HG02870 (cell line): ENCODE measurements at regions not wholly inside any gene's neighbourhood (a gene's known extent, or its start where the extent isn't known, plus 50 kb on each side); places are given as distances from the start of the nearest gene placed in this dataset.
A peak's percentile ranks its signal among the peaks of the same experiment; 100 is the strongest.
"Not testable (repeated sequence)": the region's sequence is repeated elsewhere in the genome, so short reads cannot be mapped to it uniquely, and the experiment has no call there.

Source experiments
- ATAC-seq: cut with Tn5 transposase; IDR thresholded peaks from one replicate; pipeline ENCODE4 v1.9.1; 2021; ENCODE audit warnings: mild to moderate bottlenecking, moderate library complexity; ENCODE audit not compliant: unreplicated experiment

DNA sequence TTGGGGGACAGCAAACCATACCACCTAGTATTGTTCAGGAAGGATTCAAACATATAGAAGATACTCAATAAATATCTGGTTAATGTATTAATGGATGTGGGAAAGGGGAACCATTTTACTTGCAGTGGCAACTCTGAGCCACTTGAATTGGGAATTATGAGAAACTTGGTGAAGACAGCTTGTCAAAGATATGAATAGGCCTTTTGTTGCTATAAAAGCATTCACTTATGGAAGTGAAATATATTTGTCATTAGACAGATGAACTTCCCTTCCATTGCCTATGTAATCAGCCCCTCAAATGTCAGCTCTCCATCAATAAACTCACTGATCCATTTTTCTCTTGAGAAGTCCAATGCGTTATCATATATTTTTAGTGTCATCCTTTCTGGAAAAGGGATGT is 56.1 kb downstream of the GPR85 start:
- ATAC-seq = no peak

DNA sequence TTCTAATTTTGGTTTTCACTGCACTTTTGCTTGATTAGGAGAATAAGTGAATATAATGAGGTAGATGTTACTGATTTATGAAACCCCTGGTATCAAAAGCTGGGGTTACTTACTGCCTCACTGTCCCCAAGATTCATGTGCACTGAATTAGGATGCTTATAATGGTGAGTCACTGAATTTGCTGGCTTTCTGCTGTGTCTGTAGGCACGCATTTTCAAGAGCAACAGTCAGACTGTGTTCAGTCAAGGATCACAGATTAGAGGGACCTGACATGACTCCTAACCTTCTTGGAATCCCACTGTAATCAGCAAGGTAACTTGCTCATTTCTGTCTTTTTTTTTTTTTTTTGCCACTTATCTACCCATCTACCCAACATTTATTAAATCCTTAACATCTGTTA is 59.7 kb downstream of the GPR85 start:
- no peak for ATAC-seq

DNA sequence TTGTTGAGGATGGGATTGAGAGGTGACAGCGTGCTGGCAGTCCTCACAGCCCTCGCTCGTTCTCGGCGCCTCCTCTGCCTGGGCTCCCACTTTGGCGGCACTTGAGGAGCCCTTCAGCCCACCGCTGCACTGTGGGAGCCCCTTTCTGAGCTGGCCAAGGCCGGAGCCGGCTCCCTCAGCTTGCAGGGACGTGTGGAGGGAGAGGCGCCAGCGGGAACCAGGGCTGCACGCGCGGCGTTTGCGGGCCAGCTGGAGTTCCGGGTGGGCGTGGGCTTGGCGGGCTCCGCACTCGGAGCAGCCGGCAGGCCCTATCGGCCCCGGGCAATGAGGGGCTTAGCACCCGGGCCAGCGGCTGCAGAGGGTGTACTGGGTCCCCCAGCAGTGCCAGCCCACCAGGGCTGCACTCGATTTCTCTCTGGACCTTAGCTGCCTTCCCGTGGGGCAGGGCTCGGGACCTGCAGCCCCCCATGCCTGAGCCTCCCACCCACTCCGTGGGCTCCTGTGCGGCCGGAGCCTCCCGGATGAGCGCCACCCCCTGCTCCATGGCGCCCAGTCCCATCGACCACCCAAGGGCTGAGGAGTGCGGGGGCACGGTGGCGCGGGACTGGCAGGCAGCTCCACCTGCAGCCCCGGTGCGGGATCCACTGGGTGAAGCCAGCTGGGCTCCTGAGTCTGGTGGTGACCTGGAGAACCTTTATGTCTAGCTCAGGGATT is 69.3 kb downstream of the GPR85 start:
- not testable (repeated sequence) for ATAC-seq

DNA sequence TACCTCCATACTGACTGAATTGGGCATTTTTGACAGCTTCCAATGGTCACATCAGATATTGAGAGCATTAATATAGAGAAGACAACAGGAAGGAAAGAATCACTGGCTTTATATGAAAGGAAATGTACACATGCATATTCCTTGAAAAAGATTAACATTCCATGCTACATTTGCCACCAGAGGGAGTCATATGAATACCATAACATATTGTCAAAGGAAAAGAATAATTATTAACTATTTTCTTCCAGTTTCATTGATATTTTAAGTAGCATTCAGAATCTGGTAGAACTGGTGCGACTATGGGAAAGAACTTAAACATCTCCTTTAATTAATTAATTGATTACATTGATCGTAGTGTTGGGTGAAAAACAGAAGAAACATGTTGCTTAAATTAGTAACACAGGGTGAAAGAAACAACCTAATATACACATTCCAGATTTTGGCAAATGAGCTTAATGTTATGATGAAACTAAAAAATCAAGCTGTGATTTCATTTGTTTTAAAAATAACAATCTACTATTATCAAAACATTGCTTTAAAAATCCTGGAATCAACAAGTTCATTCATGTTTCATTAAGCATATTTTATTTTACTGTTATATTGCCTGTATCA is 71.5 kb downstream of the GPR85 start:
- no peak for ATAC-seq

DNA sequence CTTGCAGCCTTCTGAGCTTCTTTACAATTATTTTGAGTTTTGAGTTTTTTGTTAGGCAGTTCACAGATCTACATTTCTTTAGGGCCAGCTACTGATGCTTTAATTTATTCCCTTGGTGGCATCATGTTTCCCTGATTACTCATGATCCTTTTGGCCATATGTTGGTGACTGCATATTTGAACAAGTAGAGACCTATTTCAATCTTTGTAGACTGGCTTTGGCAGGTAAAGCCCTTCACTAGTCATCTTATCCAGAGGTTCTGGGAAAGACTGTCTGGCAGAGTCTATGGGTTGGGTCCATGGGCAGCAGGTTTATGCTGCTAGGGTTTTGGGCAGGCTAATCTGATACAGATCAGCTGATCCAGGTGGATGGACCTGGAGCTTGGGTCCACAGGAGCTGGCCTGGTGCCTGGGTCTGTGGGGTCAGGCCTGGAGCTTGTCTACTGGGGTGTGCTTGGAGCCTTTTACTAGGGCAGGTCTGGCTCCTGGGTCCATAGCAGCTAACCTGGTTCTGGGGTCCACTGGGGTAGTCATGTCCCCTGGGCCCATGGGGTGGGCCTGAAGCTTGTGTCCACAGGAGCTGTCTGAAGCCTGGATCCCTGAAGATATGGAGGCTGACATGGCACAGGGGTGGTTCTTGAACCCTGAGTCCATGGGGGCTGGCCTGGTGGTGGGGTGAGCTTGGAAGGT is 72.7 kb downstream of the GPR85 start:
- ATAC-seq = no peak

DNA sequence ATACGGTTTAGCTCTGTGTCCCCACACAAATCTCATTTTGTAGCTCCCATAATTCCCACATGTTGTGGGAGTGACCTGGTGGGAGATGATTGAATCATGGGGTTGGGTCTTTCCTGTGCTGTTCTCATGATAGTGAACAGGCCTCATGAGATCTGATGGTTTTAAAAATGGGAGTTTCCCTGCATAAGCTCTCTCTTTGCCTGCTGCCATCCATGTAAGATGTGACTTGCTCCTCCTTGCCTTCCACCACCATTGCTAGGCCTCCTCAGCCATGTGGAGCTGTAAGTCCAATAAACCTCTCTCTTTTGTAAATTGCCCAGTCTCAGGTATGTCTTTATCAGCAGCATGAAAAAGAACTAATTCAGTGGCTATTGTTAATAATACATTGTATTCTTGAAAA is 73.8 kb downstream of the GPR85 start:
- ATAC-seq = not testable (repeated sequence)

DNA sequence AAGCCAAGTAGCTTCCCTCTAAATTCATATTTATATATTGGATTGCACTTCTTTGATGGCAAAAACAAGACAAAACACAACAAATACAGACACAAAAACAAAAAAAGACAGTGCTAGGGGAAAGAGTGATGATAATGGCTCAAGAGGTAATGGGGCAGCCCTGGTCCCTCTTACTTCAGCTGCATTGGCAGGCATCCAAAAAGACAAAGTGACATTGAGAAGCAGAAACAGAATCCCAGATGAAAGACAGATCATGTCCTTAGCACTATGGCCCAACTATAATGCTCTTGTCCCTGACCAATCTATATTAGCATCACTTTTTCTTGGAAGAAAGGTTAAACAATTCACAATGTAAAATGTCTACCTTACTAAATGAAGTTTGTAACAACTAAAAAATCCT is 76.2 kb downstream of the GPR85 start:
- no peak for ATAC-seq

DNA sequence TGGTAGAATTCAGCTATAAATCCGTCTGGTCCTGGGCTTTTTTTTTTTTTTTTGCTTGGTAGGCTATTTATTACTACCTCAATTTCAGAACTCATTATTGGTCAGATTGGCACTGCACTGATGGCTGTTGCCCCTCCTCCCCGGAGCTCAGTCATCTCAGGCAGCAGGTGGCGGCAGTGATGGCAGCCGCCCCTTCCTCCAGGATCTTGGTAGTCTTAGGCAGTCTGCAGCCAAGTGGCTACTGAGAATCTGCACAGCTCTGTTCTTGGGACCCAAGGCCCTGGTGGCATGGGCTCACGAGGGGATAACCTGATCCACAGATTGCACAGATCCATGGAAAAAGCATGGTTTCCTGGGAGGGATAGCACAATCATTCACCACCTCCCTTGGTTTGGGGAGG is 77.9 kb downstream of the GPR85 start:
- no peak for ATAC-seq

DNA sequence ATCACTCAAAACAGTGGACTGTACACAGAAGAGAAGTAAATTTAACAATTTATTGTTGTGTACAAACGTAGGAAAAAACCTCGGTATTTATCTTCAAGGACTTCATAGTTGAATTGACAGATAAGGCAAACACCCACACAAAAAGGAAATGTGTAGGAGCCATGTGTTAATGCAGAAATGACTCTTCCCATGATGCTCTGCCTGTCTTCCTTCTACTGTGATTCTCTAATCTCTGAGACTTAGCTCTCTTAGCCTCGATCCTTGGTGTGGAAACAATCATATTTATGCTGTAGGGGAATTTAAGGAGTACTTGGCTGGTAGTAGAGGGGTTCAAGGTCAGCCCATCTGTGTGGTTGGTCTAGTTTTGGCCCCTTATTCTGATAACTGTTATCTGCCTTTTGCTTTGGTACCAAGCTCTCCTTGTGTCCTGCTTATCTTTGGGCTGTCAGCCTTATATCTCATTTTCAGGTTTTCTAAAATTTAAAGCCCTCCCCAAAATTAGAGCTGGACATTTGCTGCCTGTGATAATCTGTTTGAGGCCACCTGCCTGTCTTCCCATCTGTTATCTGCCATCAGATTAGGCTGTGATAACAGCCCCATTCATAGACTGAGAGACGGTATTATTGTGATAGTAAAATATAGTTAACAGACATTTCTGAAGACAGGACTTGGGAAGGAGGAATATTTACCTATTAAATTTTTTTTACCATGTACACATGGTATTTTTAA is 81.7 kb downstream of the GPR85 start:
- no peak for ATAC-seq

DNA sequence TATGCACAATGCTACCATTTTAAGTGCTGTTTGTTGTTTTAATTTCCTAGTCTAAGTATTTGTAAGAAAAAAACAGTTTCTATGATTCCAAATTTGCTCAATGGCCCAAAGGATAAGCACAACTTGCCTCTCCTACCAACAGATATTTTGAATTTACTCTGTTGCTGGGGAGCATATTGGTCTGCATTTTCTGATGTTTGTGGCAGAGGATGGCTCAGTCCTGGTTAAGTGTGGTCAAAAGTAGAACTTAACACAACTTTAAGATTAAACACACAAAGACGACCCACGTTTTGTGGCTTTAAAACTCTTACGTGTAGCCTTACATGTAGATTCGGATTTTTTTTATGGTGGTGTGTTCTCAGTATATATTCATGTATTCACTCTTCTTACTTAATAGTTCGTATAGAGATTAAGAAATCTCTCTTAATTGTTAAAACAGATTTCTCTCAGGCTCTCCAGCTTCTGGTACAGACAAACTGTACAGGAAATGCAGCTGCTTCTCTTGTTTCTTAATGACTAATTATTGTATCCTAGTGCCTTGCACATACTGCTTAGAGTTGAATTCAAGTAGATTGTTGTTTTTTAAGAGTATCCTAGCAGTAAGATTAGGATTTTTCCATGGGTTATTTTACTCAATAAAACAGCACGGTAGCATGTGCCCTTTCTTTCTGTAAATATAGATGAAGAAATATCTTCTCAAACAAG is 86.2 kb downstream of the GPR85 start:
- peak; percentile 95 for ATAC-seq

DNA sequence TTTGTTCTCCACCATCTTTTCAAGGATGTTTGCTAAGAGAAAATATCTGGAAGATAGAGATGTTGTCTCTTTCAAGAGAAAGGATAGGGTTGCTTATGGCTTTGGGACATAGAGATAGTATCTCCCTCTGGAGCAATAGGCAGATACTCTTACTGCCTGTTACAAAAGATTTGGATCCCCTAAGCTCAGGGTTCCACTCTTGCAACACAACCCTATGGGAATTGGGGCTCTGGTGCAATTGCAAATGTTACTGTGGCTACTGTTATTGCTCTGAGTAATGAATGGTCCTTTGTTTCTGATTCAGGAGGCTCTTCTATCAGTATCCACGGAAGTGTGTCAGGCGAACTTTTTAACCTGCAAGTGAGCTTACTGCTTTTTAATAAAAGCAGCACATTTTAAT is 88.8 kb downstream of the GPR85 start:
- ATAC-seq = no peak

DNA sequence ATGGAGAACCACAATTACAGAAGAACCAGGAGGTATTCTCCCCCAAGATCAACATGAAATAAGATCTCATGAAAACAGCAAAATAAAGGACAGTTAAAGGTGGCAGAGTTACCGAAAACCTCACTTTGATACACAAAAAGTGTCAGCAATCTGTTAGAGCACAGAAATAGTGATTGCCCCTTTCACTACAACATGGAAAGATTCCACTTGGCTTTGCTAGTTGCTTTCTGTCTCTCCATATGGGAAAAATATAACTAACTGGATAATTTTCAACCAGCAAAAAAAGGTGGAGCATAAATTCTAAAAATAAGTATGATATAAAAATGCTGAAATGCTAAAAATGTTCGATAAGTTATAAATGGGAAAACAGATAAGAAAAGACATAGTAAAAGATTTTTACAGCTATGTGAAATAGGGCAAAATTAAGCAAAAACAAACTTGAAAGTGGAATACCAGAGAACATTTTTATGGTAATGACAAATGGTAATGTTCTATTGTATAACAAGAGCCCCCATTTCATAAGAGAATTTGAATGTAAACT is 90.2 kb downstream of the GPR85 start:
- ATAC-seq = no peak

DNA sequence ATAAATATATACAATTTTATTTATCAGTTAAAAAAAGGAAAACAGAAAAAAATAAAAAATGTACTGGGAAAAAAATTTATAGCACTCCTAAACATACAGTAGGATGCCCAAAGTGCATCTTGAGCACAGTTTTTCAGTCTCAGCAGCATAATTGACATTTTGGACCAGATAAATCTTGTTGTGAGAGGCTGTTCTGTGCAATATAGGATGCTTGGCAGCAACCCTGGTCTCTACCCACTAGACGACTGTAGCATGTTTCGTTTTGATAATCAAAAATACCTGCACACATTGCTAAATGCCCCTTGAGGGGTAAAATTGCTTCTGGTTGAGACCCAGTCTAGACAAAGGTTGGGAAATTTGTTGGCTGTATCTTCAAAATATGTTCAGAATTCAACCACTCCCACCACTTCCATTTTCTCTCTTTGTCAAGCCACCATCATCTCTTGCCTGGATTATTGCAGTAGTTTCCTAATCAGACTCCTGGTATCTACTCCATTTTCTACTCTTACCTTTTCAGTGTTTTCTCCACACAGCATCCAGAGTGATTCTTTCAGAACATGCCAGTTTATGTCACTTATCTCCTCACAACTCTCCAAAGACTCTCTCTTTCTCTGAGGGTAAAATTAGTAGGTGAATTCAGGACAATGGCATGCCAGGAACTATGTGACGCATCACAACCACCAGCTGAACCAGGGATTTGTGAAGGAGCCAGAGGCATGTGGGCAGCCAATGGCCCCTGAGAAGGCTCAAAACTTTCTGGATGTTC is 91.4 kb downstream of the GPR85 start:
- no peak for ATAC-seq

DNA sequence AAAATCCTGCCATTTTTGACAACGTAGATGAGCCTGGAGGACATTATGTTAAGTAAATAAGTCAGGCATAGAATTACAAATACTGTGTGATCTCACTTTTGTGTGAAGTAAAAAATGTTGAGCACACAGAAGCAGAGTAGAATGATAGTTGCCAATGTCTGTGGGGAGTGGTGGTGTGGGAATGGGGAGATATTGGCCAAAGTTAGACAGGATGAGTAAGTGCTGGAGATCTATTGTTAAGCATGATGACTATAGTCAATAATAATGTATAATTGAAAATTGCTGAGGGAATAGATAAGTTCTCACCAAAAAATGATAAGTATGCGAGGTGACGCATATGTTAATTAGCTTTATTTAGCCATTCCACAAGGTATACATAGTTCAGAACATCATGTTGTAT is 92.0 kb downstream of the GPR85 start:
- ATAC-seq = no peak

DNA sequence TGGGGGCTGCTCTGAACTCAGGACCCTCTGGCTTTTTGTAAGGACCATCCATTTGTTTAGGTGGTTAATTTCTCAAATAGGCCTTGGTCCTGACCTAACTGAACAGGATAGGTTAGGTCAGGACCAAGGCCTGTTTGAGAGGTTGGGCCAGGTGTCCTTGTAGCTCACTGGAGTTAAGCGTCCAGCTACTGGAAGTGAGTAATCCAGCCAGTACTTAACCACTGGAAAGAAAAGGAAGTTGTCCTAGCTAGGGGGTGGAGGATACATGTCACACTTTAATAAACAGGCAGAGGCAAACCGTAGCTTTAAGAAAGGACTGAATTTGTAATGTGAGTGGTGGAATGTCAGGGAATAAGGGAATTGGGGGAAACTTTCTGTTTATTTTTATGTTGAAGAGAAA is 96.0 kb downstream of the GPR85 start:
- no peak for ATAC-seq

DNA sequence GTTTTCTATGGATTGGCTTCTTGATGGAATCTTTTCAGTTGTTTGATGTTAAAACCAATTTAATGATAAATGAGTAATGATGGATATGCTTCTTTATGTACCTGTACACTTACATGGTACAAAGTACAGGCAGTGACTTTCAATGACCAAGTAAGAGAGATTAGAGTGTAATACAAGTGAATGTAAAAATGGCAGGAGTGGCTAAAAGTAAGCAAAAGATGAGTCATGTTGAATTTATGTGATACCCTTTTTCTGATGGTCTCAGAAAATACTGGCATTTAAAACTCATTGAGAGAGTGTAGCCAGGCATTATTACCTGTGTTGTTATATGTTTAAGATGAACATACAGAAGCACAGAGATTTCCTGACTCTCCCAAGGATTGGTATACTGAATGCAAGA is 97.1 kb downstream of the GPR85 start:
- no peak for ATAC-seq

DNA sequence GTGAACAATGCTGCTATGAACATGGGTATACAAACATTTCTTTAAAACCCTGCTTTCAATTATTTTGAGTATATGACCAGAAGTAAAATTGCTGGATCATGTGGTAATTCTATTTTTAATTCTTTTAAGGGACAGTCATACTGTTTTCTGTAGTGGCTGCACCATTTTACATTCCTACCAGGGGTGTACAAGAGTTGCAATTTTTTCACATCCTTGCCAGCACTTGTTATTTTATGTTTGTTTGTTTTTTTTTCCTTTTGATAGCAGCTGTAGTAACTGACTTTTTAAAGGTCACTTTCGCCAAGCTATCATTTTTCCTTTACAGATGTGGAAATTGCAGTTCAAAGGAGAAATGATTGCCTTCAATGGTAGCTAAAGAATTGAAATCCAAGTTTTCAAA is 99.5 kb downstream of the GPR85 start:
- no peak for ATAC-seq

DNA sequence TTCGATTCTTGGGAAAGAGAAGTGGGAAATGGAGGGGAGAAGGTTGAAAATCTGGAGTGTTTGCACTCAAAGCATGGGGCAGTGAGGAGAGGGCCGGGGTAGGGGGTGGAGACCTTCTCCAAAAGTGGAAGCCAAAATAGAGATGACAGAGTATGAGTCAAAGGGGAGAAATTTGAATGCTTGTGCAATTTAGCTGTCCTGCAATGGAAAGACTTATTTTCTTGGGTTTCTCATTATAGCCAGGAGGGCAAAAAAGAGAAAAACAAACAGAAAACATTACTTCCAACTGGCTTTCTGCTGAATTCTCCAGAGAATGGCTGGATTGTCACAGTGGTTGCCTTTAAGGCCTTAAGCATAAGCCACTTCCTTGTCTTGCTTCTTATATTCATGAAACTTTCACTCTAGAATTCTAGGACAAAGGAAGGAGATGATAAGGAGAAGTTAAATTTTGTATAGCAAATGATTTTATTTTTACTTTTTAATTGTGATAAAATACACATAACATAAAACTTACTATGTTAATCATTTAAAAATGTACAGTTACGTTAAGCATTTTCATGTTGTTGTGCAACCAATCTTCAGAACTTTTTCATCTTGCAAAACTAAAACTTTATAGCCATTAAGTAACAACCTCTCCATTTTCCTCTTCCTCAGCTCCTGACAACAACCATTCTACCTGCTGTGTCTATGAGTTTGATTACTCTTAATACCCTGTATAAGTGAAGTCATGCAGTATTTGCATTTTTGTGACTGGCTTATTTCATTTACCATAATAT is 100.2 kb downstream of the GPR85 start:
- ATAC-seq = no peak

DNA sequence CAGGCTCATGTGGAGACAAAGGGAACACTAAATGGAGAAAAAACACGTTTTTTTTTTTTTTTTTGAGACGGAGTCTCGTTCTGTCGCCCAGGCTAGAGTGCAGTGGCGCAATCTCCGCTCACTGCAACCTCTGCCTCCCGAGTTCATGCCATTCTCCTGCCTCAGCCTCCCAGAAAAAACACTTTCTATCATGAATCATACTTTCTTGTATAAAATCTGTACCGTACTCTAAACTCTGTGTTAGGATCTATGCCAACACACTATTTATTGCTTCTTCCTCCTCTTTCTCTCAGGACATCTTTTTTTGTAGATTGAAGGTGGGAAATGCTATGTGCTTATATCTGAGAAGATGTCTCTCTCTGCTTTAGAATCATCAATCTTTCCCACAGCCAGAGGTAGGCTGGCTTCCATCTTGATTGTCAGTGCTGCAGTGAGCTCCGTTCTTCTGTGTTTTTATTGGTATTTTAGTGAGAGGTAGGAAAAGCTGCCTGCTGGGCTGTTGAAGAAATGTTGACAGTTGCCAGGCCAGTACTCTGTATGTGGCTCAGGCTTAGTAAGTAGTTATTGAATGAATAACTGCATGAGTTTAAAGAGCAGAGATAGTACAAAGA is 101.1 kb downstream of the GPR85 start:
- no peak for ATAC-seq
